ENCODE measurements at regions not wholly inside any gene's neighbourhood (a gene's known extent, or its start where the extent isn't known, plus 50 kb on each side); places are given as distances from the start of the nearest gene placed in this dataset.

DNA sequence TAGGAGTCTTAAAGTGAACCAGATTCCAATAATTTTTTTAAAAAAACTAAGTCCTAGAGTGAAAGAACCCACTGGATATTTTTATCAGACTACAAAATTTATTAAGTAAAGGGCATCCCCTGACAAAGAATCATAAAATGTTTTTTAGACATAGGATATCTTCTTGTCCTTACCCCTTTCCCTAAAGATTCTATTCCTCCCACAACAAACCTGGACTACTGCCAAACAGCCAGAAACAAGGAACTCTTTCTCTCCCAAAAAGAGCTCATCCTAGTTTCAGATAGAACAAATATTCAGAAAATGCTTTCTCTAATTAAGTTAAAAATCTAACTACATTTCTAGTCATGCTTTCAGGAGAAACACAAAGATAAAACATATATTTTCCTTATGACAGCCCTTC, 327.1 kb downstream of the FAM181B start:
- H3K27ac ChIP-seq (replicated peaks) = no peak overlapping the region
- H3K4me3 ChIP-seq (replicated peaks; ENCODE audit: insufficient read depth, low read length) = no peak overlapping the region
- H3K27me3 ChIP-seq (ENCODE audit: insufficient read depth, poor library complexity, severe bottlenecking) = no peaks in the 10 kb centered on the region
- no peak for DNase-seq (ENCODE audit: low read depth in 1 of 2, low spot score in 1 of 2)
- TF ChIP-seq, protein P1, sequence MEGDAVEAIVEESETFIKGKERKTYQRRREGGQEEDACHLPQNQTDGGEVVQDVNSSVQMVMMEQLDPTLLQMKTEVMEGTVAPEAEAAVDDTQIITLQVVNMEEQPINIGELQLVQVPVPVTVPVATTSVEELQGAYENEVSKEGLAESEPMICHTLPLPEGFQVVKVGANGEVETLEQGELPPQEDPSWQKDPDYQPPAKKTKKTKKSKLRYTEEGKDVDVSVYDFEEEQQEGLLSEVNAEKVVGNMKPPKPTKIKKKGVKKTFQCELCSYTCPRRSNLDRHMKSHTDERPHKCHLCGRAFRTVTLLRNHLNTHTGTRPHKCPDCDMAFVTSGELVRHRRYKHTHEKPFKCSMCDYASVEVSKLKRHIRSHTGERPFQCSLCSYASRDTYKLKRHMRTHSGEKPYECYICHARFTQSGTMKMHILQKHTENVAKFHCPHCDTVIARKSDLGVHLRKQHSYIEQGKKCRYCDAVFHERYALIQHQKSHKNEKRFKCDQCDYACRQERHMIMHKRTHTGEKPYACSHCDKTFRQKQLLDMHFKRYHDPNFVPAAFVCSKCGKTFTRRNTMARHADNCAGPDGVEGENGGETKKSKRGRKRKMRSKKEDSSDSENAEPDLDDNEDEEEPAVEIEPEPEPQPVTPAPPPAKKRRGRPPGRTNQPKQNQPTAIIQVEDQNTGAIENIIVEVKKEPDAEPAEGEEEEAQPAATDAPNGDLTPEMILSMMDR (IDR thresholded peaks at IDR 0.05; ENCODE audit: insufficient read depth, low read length) = no peak
- no peak for TF ChIP-seq SPI1 (IDR thresholded peaks at IDR 0.05; ENCODE audit: borderline replicate concordance, low read depth)

DNA sequence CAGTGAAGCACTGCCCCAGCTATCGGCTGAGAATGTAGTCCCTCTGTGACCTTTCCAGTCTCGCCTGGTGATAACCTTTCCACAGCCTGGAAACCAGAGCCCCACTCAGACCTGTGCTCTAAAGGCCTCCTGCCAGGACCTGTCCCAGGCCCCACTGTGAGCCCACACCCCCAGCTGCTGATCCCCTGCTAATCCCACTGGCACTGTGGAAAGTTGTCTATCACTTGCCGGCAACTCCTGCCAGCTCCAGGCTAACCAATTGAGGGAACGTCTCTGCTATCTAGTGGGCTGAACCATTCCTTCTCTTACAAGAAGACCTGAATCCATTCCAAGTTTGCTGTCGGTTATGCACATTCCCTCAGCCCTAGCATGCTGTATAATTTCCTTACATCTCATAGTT, 328.2 kb downstream of the FAM181B start:
- no peak for DNase-seq (ENCODE audit: low read depth in 1 of 2, low spot score in 1 of 2)
- no peak overlapping the region for H3K4me3 ChIP-seq (replicated peaks; ENCODE audit: insufficient read depth, low read length)
- H3K27me3 ChIP-seq (ENCODE audit: insufficient read depth, poor library complexity, severe bottlenecking) = no peaks in the 10 kb centered on the region
- H3K27ac ChIP-seq (replicated peaks) = no peak overlapping the region
- TF ChIP-seq GABPA (IDR thresholded peaks at IDR 0.05; ENCODE audit: low read depth) (no peak), POLR2AphosphoS5 (IDR thresholded peaks at IDR 0.05; ENCODE audit: low read depth) (no peak)
- TF ChIP-seq, protein P2, sequence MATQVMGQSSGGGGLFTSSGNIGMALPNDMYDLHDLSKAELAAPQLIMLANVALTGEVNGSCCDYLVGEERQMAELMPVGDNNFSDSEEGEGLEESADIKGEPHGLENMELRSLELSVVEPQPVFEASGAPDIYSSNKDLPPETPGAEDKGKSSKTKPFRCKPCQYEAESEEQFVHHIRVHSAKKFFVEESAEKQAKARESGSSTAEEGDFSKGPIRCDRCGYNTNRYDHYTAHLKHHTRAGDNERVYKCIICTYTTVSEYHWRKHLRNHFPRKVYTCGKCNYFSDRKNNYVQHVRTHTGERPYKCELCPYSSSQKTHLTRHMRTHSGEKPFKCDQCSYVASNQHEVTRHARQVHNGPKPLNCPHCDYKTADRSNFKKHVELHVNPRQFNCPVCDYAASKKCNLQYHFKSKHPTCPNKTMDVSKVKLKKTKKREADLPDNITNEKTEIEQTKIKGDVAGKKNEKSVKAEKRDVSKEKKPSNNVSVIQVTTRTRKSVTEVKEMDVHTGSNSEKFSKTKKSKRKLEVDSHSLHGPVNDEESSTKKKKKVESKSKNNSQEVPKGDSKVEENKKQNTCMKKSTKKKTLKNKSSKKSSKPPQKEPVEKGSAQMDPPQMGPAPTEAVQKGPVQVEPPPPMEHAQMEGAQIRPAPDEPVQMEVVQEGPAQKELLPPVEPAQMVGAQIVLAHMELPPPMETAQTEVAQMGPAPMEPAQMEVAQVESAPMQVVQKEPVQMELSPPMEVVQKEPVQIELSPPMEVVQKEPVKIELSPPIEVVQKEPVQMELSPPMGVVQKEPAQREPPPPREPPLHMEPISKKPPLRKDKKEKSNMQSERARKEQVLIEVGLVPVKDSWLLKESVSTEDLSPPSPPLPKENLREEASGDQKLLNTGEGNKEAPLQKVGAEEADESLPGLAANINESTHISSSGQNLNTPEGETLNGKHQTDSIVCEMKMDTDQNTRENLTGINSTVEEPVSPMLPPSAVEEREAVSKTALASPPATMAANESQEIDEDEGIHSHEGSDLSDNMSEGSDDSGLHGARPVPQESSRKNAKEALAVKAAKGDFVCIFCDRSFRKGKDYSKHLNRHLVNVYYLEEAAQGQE (IDR thresholded peaks at IDR 0.05; ENCODE audit: insufficient replicate concordance, low read depth) = no peak

DNA sequence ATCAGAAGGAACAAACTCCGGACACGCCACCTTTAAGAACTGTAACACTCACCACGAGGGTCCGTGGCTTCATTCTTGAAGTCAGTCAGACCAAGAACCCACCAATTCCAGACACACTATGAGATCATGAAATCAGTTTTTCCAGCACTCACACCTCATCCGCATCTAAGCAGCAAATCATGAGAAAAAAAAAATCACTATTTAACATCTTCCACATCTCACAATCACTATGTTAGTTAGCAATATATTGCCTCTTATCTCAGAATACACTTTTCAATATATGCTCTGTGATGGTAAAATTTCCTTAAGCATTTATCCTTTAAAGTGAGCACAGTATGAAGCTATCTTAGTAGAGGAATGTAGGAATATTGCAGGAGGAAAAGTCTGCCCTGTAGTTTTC, 328.7 kb downstream of the FAM181B start:
- H3K27ac ChIP-seq (replicated peaks) = no peak overlapping the region
- H3K4me3 ChIP-seq (replicated peaks; ENCODE audit: insufficient read depth, low read length) = no peak overlapping the region
- no peak for DNase-seq (ENCODE audit: low read depth in 1 of 2, low spot score in 1 of 2)
- no peaks in the 10 kb centered on the region for H3K27me3 ChIP-seq (ENCODE audit: insufficient read depth, poor library complexity, severe bottlenecking)
- no peak for TF ChIP-seq POLR2AphosphoS5 (IDR thresholded peaks at IDR 0.05; ENCODE audit: low read depth)
- TF ChIP-seq, protein P1 (IDR thresholded peaks at IDR 0.05; ENCODE audit: insufficient read depth, low read length) = no peak
- TF ChIP-seq, protein P2 (IDR thresholded peaks at IDR 0.05; ENCODE audit: insufficient replicate concordance, low read depth) = no peak
- TF ChIP-seq GABPA (IDR thresholded peaks at IDR 0.05; ENCODE audit: low read depth) = no peak
- TF ChIP-seq SPI1 (IDR thresholded peaks at IDR 0.05; ENCODE audit: borderline replicate concordance, low read depth) = no peak

DNA sequence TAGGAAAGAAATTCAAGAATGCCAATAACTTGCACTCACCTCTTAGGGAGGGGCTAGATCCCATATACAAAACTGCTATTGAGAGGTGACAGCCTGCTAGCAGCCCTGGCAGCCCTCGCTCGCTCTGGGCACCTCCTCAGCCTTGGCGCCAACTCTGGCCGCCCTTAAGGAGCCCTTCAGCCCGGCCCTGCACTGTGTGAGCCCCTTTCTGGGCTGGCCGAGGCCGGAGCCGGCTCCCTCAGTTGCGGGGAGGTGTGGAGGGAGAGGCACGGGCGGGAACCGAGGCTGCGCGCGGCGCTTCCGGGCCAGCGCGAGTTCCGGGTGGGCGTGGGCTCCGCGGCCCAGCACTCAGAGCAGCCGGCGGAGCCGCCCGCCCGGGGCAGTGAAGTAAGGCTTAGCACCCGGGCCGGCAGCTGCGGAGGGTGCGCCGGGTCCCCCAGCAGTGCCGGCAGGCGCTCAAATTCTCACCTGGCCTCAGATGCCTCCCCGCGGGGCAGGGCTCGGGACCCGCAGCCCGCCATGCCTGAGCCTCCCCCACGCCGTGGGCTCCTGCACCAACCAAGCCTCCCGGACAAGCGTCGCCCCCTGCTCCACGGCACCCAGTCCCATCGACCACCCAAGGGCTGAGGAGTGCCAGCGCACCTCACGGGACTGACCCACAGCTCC, 329.9 kb downstream of the FAM181B start:
- TF ChIP-seq GABPA (IDR thresholded peaks at IDR 0.05; ENCODE audit: low read depth) (no peak), POLR2AphosphoS5 (IDR thresholded peaks at IDR 0.05; ENCODE audit: low read depth) (no peak), SPI1 (IDR thresholded peaks at IDR 0.05; ENCODE audit: borderline replicate concordance, low read depth) (no peak)
- TF ChIP-seq, protein P1 (IDR thresholded peaks at IDR 0.05; ENCODE audit: insufficient read depth, low read length) = no peak
- TF ChIP-seq, protein P2 (IDR thresholded peaks at IDR 0.05; ENCODE audit: insufficient replicate concordance, low read depth) = no peak
- H3K4me3 ChIP-seq (replicated peaks; ENCODE audit: insufficient read depth, low read length) = no peak overlapping the region
- H3K27ac ChIP-seq (replicated peaks) = no peak overlapping the region
- no peak for DNase-seq (ENCODE audit: low read depth in 1 of 2, low spot score in 1 of 2)
- no peaks in the 10 kb centered on the region for H3K27me3 ChIP-seq (ENCODE audit: insufficient read depth, poor library complexity, severe bottlenecking)

Measured in HL-60 (cell line).